ENCODE measurements at regions not wholly inside any gene's neighbourhood (a gene's known extent, or its start where the extent isn't known, plus 50 kb on each side); places are given as distances from the start of the nearest gene placed in this dataset.
A peak's percentile ranks its signal among the peaks of the same experiment; 100 is the strongest.

DNA sequence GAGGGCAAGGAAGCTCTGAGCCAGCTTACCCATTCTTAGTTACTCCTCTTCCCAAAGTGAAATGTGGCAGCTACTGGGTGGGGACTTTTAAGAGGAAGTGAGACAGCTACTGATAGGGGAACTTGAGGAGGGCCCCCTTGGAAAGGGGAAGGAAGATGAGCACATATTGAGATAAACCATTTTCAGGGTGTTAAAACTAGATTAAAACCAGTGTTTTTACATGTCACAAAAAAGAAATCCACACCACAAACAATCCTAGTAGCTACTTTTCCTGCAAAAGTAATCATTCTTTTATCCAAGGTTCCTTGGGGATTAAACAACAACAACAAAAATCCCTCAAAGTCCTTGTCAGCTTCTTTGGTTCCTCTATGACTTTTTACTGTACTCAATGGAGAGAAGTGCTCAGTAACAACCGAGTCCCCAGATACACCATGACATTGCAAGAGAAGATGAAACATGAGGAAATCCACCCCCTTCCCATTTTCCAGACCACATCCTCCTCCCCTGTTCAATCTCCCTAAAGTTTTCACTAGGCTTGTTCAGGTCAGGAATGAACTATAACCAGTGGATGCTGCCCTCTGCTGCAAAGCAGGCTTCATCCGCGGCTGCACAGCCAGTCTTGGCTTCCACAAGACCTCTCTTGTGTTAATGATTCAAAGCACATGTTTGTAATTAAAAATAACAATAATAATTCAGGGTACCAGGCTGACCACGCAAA, 113.5 kb upstream of the TMEM164 start (continued):
- no peak for TF ChIP-seq TCF3 (IDR thresholded peaks at IDR 0.05; ENCODE audit: borderline replicate concordance, insufficient read depth, low read depth, low read length)
- peak; percentile 27; the same call in 1 of the 2 replicates for TF ChIP-seq CREM (IDR thresholded peaks at IDR 0.05; ENCODE audit: low read depth)
- TF ChIP-seq, protein P1, sequence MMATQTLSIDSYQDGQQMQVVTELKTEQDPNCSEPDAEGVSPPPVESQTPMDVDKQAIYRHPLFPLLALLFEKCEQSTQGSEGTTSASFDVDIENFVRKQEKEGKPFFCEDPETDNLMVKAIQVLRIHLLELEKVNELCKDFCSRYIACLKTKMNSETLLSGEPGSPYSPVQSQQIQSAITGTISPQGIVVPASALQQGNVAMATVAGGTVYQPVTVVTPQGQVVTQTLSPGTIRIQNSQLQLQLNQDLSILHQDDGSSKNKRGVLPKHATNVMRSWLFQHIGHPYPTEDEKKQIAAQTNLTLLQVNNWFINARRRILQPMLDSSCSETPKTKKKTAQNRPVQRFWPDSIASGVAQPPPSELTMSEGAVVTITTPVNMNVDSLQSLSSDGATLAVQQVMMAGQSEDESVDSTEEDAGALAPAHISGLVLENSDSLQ (IDR thresholded peaks at IDR 0.05): no peak
- no peak for TF ChIP-seq YY1 (IDR thresholded peaks at IDR 0.05; ENCODE audit: low read depth, low read length)
- no peak for TF ChIP-seq EGR1 (IDR thresholded peaks at IDR 0.05; ENCODE audit: borderline replicate concordance in 1 of 2, low read depth in 2 of 2, low read length in 2 of 2)
- peak in 1 of 2 experiments; percentile 25; a peak in 1 of 4 replicates for TF ChIP-seq ETV6 (conservative IDR thresholded peaks at IDR 0.05 in 1 of 2, IDR thresholded peaks at IDR 0.05 in 1 of 2; ENCODE audit: borderline replicate concordance in 1 of 2, low read depth in 1 of 2)
- TF ChIP-seq EZH2 (IDR thresholded peaks at IDR 0.05; ENCODE audit: borderline replicate concordance, control insufficient read depth, low read depth, low read length): no peak
- TF ChIP-seq, protein P2, sequence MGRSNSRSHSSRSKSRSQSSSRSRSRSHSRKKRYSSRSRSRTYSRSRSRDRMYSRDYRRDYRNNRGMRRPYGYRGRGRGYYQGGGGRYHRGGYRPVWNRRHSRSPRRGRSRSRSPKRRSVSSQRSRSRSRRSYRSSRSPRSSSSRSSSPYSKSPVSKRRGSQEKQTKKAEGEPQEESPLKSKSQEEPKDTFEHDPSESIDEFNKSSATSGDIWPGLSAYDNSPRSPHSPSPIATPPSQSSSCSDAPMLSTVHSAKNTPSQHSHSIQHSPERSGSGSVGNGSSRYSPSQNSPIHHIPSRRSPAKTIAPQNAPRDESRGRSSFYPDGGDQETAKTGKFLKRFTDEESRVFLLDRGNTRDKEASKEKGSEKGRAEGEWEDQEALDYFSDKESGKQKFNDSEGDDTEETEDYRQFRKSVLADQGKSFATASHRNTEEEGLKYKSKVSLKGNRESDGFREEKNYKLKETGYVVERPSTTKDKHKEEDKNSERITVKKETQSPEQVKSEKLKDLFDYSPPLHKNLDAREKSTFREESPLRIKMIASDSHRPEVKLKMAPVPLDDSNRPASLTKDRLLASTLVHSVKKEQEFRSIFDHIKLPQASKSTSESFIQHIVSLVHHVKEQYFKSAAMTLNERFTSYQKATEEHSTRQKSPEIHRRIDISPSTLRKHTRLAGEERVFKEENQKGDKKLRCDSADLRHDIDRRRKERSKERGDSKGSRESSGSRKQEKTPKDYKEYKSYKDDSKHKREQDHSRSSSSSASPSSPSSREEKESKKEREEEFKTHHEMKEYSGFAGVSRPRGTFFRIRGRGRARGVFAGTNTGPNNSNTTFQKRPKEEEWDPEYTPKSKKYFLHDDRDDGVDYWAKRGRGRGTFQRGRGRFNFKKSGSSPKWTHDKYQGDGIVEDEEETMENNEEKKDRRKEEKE (IDR thresholded peaks at IDR 0.05): no peak
